Astrocyte (in vitro differentiated cells and primary cell): ENCODE measurements at regions not wholly inside any gene's neighbourhood (a gene's known extent, or its start where the extent isn't known, plus 50 kb on each side); places are given as distances from the start of the nearest gene placed in this dataset.

Experiments used
- EZH2 ChIP-seq: IDR thresholded peaks from 2 replicates; pipeline ENCODE4 v1.6.1; 2012; ENCODE audit warnings: mild to moderate bottlenecking, low read length, inconsistent platforms; ENCODE audit not compliant: insufficient read depth
- TF ChIP-seq, protein P1 (sequence below): IDR thresholded peaks from 2 replicates; pipeline ENCODE4 v1.5.1; 2011; ENCODE audit warnings: low read depth, mild to moderate bottlenecking, inconsistent platforms, low read length, moderate library complexity; ENCODE audit not compliant: insufficient read depth

DNA sequence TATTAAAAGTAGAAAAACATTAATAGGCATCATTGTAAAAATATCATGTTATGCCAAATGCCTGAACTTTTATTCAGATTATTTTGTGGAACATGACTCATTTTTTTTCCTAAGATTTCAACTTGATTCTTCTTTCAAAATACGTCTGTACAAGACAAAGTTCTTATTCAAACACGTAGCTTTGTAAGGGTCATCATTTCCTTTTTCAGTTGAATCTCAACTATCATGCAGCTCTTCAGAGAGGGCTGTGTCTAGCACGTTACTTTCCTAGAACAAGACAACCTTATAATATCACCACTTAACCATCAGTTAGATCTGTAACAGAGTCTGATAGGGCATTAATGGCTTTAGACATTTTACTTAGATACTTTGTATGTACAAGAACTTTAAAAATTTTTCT, 608.9 kb downstream of the AMY1C start:
- TF ChIP-seq, protein P1, sequence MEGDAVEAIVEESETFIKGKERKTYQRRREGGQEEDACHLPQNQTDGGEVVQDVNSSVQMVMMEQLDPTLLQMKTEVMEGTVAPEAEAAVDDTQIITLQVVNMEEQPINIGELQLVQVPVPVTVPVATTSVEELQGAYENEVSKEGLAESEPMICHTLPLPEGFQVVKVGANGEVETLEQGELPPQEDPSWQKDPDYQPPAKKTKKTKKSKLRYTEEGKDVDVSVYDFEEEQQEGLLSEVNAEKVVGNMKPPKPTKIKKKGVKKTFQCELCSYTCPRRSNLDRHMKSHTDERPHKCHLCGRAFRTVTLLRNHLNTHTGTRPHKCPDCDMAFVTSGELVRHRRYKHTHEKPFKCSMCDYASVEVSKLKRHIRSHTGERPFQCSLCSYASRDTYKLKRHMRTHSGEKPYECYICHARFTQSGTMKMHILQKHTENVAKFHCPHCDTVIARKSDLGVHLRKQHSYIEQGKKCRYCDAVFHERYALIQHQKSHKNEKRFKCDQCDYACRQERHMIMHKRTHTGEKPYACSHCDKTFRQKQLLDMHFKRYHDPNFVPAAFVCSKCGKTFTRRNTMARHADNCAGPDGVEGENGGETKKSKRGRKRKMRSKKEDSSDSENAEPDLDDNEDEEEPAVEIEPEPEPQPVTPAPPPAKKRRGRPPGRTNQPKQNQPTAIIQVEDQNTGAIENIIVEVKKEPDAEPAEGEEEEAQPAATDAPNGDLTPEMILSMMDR = no peak
- no peak for TF ChIP-seq EZH2
